DOHH2 (cell line): ENCODE measurements at regions not wholly inside any gene's neighbourhood (a gene's known extent, or its start where the extent isn't known, plus 50 kb on each side); places are given as distances from the start of the nearest gene placed in this dataset.
A peak's percentile ranks its signal among the peaks of the same experiment; 100 is the strongest.

ENCODE experiments used
- H3F3A ChIP-seq: fragments of 200-600 bp; sonication (generic), shearing (Covaris generic); 2 replicates; pipeline ENCODE4 v1.6.0; 2016; ENCODE audit warnings: antibody characterized with exemption, mild to moderate bottlenecking; ENCODE audit not compliant: control insufficient read depth, insufficient read depth
- H3K27ac ChIP-seq: fragments of 200-600 bp; sonication (generic); 2 replicates; pipeline ENCODE4 v1.5.1; 2014; ENCODE audit warnings: low read depth, mild to moderate bottlenecking, low read length, moderate library complexity
- H3K27me3 ChIP-seq: fragments of 200-600 bp; sonication (generic); 2 replicates; pipeline ENCODE4 v1.6.1; 2014; ENCODE audit warnings: mild to moderate bottlenecking, low read length, mixed read lengths; ENCODE audit not compliant: control insufficient read depth
- H3K36me3 ChIP-seq: fragments of 200-600 bp; sonication (generic); 2 replicates; pipeline ENCODE4 v1.6.1; 2014; ENCODE audit warnings: mild to moderate bottlenecking, low read length, moderate library complexity, mixed read lengths; ENCODE audit not compliant: control insufficient read depth
- H3K4me1 ChIP-seq: fragments of 200-600 bp; sonication (generic); 2 replicates; pipeline ENCODE4 v1.6.1; 2014; ENCODE audit warnings: mild to moderate bottlenecking, low read length, mixed read lengths; ENCODE audit not compliant: control insufficient read depth
- H3K4me2 ChIP-seq: fragments of 200-600 bp; sonication (generic); 2 replicates; pipeline ENCODE4 v1.6.0; 2014; ENCODE audit warnings: mild to moderate bottlenecking, low read length, moderate library complexity
- H3K4me3 ChIP-seq: fragments of 200-600 bp; sonication (generic); 2 replicates; pipeline ENCODE4 v1.5.1; 2014; ENCODE audit warnings: mild to moderate bottlenecking, low read length, mixed read lengths
- H3K79me2 ChIP-seq: fragments of 200-600 bp; sonication (generic); 2 replicates; pipeline ENCODE4 v1.6.1; 2014; ENCODE audit warnings: mild to moderate bottlenecking, low read length, mixed read lengths; ENCODE audit not compliant: control insufficient read depth
- H3K9me2 ChIP-seq: fragments of 200-600 bp; sonication (generic); replicated peaks from 2 replicates; pipeline ENCODE4 v1.6.1; 2014; ENCODE audit warnings: mild to moderate bottlenecking, low read length, mixed read lengths; ENCODE audit not compliant: control insufficient read depth
- H3K9me3 ChIP-seq: fragments of 200-600 bp; sonication (generic); 2 replicates; pipeline ENCODE4 v1.6.1; 2014; ENCODE audit warnings: antibody characterized with exemption, low read length, mixed read lengths; ENCODE audit not compliant: control insufficient read depth, insufficient read depth
- H4K20me1 ChIP-seq: fragments of 200-600 bp; sonication (generic); 2 replicates; pipeline ENCODE4 v1.6.0; 2014; ENCODE audit warnings: low read depth, mild to moderate bottlenecking, antibody characterized with exemption, low read length, moderate library complexity; ENCODE audit not compliant: control insufficient read depth, insufficient read depth
- CTCF ChIP-seq: fragments of 200-600 bp; sonication (generic); IDR thresholded peaks from one replicate; pipeline ENCODE4 v1.5.1; 2014; ENCODE audit warnings: antibody characterized with exemption, mild to moderate bottlenecking, low read depth, low read length; ENCODE audit not compliant: poor library complexity, severe bottlenecking
- EZH2phosphoT487 ChIP-seq: fragments of 200-600 bp; sonication (generic); IDR thresholded peaks from 2 replicates; pipeline ENCODE4 v1.6.1; 2017; ENCODE audit warnings: borderline replicate concordance, mild to moderate bottlenecking, antibody characterized with exemption, low read length, moderate library complexity, mixed read lengths

GRCh38 chr5:81856948-81857928, 106.3 kb upstream of the SSBP2 start:
- TF ChIP-seq CTCF (peak; percentile 65), EZH2phosphoT487 (no peak)
- no peaks in the 10 kb centered on the region for H3K36me3 ChIP-seq
- no peak overlapping the region for H3K27ac ChIP-seq
- no peaks in the 10 kb centered on the region for H3K9me3 ChIP-seq
- H3F3A ChIP-seq = peaks cover 7% of the 10 kb centered on the region
- peaks cover 6% of the 10 kb centered on the region for H3K79me2 ChIP-seq
- no peaks in the 10 kb centered on the region for H3K9me2 ChIP-seq
- H3K27me3 ChIP-seq = no peaks in the 10 kb centered on the region
- H3K4me2 ChIP-seq = peak overlapping the region; percentile 39
- peaks cover 44% of the 10 kb centered on the region for H3K4me1 ChIP-seq
- H3K4me3 ChIP-seq = no peak overlapping the region
- H4K20me1 ChIP-seq = no peaks in the 10 kb centered on the region

- no peaks in the 10 kb centered on the region for H4K20me1 ChIP-seq
- no peak for TF ChIP-seq CTCF
- no peak for TF ChIP-seq EZH2phosphoT487
- no peaks in the 10 kb centered on the region for H3K27me3 ChIP-seq
- no peak overlapping the region for H3K4me3 ChIP-seq
- H3K79me2 ChIP-seq = peaks cover 6% of the 10 kb centered on the region
- H3K36me3 ChIP-seq = no peaks in the 10 kb centered on the region
- no peak overlapping the region for H3K4me2 ChIP-seq
- H3K27ac ChIP-seq = no peak overlapping the region
- H3K9me3 ChIP-seq = no peaks in the 10 kb centered on the region
- peaks cover 54% of the 10 kb centered on the region for H3K4me1 ChIP-seq
- H3F3A ChIP-seq = peaks cover 13% of the 10 kb centered on the region
- H3K9me2 ChIP-seq = no peaks in the 10 kb centered on the region
These were observed 104.7 kb upstream of the SSBP2 start for GRCh38 chr5:81855591-81855990.

GRCh38 chr5:81854915-81855314, 104.0 kb upstream of the SSBP2 start:
- Histone ChIP-seq H3K9me3 (no peaks in the 10 kb centered on the region), H3K27me3 (no peaks in the 10 kb centered on the region), H3K79me2 (peaks cover 6% of the 10 kb centered on the region), H3K36me3 (no peaks in the 10 kb centered on the region), H3K9me2 (no peaks in the 10 kb centered on the region), H3K4me3 (no peak overlapping the region), H3K4me1 (peaks cover 61% of the 10 kb centered on the region), H3F3A (peaks cover 13% of the 10 kb centered on the region), H4K20me1 (no peaks in the 10 kb centered on the region), H3K4me2 (peak overlapping the region; percentile 88), H3K27ac (no peak overlapping the region)
- TF ChIP-seq EZH2phosphoT487 (no peak), CTCF (no peak)
